ENCODE measurements at regions not wholly inside any gene's neighbourhood (a gene's known extent, or its start where the extent isn't known, plus 50 kb on each side); places are given as distances from the start of the nearest gene placed in this dataset.

- TF ChIP-seq POLR2AphosphoS5 (IDR thresholded peaks at IDR 0.05), result no peak
- no peak for TF ChIP-seq CTCF (IDR thresholded peaks at IDR 0.05; ENCODE audit: poor library complexity, severe bottlenecking)
- no peak for TF ChIP-seq MXI1 (conservative IDR thresholded peaks at IDR 0.05; ENCODE audit: poor library complexity, severe bottlenecking)
- no peak for TF ChIP-seq TAF1 (IDR thresholded peaks at IDR 0.05; ENCODE audit: low read depth)
- TF ChIP-seq EP300 (conservative IDR thresholded peaks at IDR 0.05; ENCODE audit: poor library complexity, severe bottlenecking), result no peak
- no peak for TF ChIP-seq EZH2 (IDR thresholded peaks at IDR 0.05; ENCODE audit: borderline replicate concordance, insufficient read depth, low read length, poor library complexity, severe bottlenecking)
- TF ChIP-seq SMC3 (conservative IDR thresholded peaks at IDR 0.05; ENCODE audit: poor library complexity), result no peak
- no peak for TF ChIP-seq RAD21 (conservative IDR thresholded peaks at IDR 0.05)
- TF ChIP-seq REST (IDR thresholded peaks at IDR 0.05; ENCODE audit: borderline replicate concordance), result no peak
Measured at GRCh38 chr6:14553515-14553914, 435.9 kb downstream of the CD83 start.
